HG02870 (cell line): ENCODE measurements at regions not wholly inside any gene's neighbourhood (a gene's known extent, or its start where the extent isn't known, plus 50 kb on each side); places are given as distances from the start of the nearest gene placed in this dataset.

Experiments
- ATAC-seq: cut with Tn5 transposase; IDR thresholded peaks from one replicate; pipeline ENCODE4 v1.9.1; 2021; ENCODE audit warnings: mild to moderate bottlenecking, moderate library complexity; ENCODE audit not compliant: unreplicated experiment

- no peak for ATAC-seq
Observed at GRCh38 chr10:10110844-10111490, 906.7 kb upstream of the CELF2 start.

- ATAC-seq = no peak
Observed at GRCh38 chr10:10118131-10118530, 899.5 kb upstream of the CELF2 start.

GRCh38 chr10:10120671-10121070, 897.0 kb upstream of the CELF2 start:
- ATAC-seq = no peak

GRCh38 chr10:10125676-10126075, 892.0 kb upstream of the CELF2 start:
- no peak for ATAC-seq

GRCh38 chr10:10126218-10126617, 891.5 kb upstream of the CELF2 start:
- no peak for ATAC-seq

- ATAC-seq = no peak
Observed at GRCh38 chr10:10128387-10128786, 889.3 kb upstream of the CELF2 start.

GRCh38 chr10:10130686-10131085, 887.0 kb upstream of the CELF2 start:
- ATAC-seq = no peak

GRCh38 chr10:10132009-10132408, 885.7 kb upstream of the CELF2 start:
- ATAC-seq = no peak

- ATAC-seq = no peak
Observed at GRCh38 chr10:10133281-10133680, 884.4 kb upstream of the CELF2 start.

- no peak for ATAC-seq
Observed at GRCh38 chr10:10138685-10139084, 879.0 kb upstream of the CELF2 start.

- ATAC-seq = no peak
Observed at GRCh38 chr10:10141782-10142382, 875.8 kb upstream of the CELF2 start.

- no peak for ATAC-seq
Observed at GRCh38 chr10:10146604-10147003, 871.1 kb upstream of the CELF2 start.

GRCh38 chr10:10149899-10150298, 867.8 kb upstream of the CELF2 start:
- no peak for ATAC-seq

GRCh38 chr10:10156917-10157600, 860.6 kb upstream of the CELF2 start:
- no peak for ATAC-seq

GRCh38 chr10:10160821-10161312, 856.8 kb upstream of the CELF2 start:
- no peak for ATAC-seq

- no peak for ATAC-seq
Observed at GRCh38 chr10:10164848-10165247, 852.8 kb upstream of the CELF2 start.

- ATAC-seq = no peak
Observed at GRCh38 chr10:10165415-10165814, 852.3 kb upstream of the CELF2 start.

- ATAC-seq = no peak
Observed at GRCh38 chr10:10178476-10178875, 839.2 kb upstream of the CELF2 start.

GRCh38 chr10:10193848-10194247, 823.8 kb upstream of the CELF2 start:
- no peak for ATAC-seq

- no peak for ATAC-seq
Observed at GRCh38 chr10:10196701-10197100, 821.0 kb upstream of the CELF2 start.

GRCh38 chr10:10197423-10197822, 820.2 kb upstream of the CELF2 start:
- ATAC-seq = no peak

- ATAC-seq = no peak
Observed at GRCh38 chr10:10198363-10198762, 819.3 kb upstream of the CELF2 start.
